GM12874 (cell line): ENCODE measurements at regions not wholly inside any gene's neighbourhood (a gene's known extent, or its start where the extent isn't known, plus 50 kb on each side); places are given as distances from the start of the nearest gene placed in this dataset.

ENCODE experiments used
- CTCF ChIP-seq: IDR thresholded peaks from 2 replicates; pipeline ENCODE4 v1.5.1; 2011; ENCODE audit warnings: low read depth, mild to moderate bottlenecking, control low read depth, low read length, moderate library complexity; ENCODE audit not compliant: insufficient read depth

GRCh38 chr7:52956379-52956915 is 79.0 kb upstream of the POM121L12 start:
- TF ChIP-seq CTCF: no peak

- TF ChIP-seq CTCF: no peak
These were observed 79.9 kb upstream of the POM121L12 start for GRCh38 chr7:52955522-52955921.

- TF ChIP-seq CTCF: no peak
These were observed 90.5 kb upstream of the POM121L12 start for GRCh38 chr7:52944921-52945320.

- no peak for TF ChIP-seq CTCF
These were observed 95.0 kb upstream of the POM121L12 start for GRCh38 chr7:52940481-52940880.

GRCh38 chr7:52938455-52939133 is 96.8 kb upstream of the POM121L12 start:
- no peak for TF ChIP-seq CTCF

GRCh38 chr7:52936750-52937149 is 98.7 kb upstream of the POM121L12 start:
- no peak for TF ChIP-seq CTCF

- TF ChIP-seq CTCF: no peak
These were observed 106.8 kb upstream of the POM121L12 start for GRCh38 chr7:52928591-52928990.
